ENCODE measurements at regions not wholly inside any gene's neighbourhood (a gene's known extent, or its start where the extent isn't known, plus 50 kb on each side); places are given as distances from the start of the nearest gene placed in this dataset.
"Not testable (repeated sequence)": the region's sequence is repeated elsewhere in the genome, so short reads cannot be mapped to it uniquely, and the experiment has no call there.

DNA sequence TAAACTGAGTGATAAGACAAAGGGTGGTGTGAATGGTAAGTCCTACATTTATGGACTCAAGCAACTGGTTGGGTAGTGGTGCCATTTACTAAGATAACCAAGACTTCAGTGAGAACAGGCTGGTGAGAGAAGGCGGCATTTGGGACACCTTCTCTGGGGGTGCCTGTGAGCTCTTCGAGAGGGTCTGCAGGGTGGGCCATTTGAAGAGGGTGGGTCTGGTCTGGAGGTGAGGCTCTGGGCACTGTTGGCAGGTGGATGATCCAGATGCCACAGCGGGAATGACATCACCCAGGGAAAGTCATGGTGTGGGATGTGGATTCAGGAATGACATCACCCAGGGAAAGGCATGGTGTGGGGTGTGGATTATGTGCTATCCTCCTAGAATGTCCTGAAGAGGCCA lies 219.3 kb downstream of the ANKRD30B start:
- TF ChIP-seq, protein P1, sequence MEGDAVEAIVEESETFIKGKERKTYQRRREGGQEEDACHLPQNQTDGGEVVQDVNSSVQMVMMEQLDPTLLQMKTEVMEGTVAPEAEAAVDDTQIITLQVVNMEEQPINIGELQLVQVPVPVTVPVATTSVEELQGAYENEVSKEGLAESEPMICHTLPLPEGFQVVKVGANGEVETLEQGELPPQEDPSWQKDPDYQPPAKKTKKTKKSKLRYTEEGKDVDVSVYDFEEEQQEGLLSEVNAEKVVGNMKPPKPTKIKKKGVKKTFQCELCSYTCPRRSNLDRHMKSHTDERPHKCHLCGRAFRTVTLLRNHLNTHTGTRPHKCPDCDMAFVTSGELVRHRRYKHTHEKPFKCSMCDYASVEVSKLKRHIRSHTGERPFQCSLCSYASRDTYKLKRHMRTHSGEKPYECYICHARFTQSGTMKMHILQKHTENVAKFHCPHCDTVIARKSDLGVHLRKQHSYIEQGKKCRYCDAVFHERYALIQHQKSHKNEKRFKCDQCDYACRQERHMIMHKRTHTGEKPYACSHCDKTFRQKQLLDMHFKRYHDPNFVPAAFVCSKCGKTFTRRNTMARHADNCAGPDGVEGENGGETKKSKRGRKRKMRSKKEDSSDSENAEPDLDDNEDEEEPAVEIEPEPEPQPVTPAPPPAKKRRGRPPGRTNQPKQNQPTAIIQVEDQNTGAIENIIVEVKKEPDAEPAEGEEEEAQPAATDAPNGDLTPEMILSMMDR (tag by site-specific recombination; IDR thresholded peaks at IDR 0.05) = not testable (repeated sequence)
- TF ChIP-seq BCL11A (tag by site-specific recombination; IDR thresholded peaks at IDR 0.05; ENCODE audit: low read depth); SCRT2 (tag by site-specific recombination; IDR thresholded peaks at IDR 0.05); ZNF274 (IDR thresholded peaks at IDR 0.05; ENCODE audit: low read length); ZNF274 (tag by site-specific recombination; IDR thresholded peaks at IDR 0.05; ENCODE audit: borderline replicate concordance); ZNF76 (tag by site-specific recombination; IDR thresholded peaks at IDR 0.05; ENCODE audit: borderline replicate concordance, low read depth); ZXDB (tag by site-specific recombination; IDR thresholded peaks at IDR 0.05); ZNF146 (tag by site-specific recombination; IDR thresholded peaks at IDR 0.05); ZNF518A (tag by site-specific recombination; conservative IDR thresholded peaks at IDR 0.05; ENCODE audit: low read depth); ZNF510 (tag by site-specific recombination; IDR thresholded peaks at IDR 0.05; ENCODE audit: insufficient replicate concordance); ZNF18 (tag by site-specific recombination; IDR thresholded peaks at IDR 0.05): not testable (repeated sequence)
- TF ChIP-seq, protein P2, sequence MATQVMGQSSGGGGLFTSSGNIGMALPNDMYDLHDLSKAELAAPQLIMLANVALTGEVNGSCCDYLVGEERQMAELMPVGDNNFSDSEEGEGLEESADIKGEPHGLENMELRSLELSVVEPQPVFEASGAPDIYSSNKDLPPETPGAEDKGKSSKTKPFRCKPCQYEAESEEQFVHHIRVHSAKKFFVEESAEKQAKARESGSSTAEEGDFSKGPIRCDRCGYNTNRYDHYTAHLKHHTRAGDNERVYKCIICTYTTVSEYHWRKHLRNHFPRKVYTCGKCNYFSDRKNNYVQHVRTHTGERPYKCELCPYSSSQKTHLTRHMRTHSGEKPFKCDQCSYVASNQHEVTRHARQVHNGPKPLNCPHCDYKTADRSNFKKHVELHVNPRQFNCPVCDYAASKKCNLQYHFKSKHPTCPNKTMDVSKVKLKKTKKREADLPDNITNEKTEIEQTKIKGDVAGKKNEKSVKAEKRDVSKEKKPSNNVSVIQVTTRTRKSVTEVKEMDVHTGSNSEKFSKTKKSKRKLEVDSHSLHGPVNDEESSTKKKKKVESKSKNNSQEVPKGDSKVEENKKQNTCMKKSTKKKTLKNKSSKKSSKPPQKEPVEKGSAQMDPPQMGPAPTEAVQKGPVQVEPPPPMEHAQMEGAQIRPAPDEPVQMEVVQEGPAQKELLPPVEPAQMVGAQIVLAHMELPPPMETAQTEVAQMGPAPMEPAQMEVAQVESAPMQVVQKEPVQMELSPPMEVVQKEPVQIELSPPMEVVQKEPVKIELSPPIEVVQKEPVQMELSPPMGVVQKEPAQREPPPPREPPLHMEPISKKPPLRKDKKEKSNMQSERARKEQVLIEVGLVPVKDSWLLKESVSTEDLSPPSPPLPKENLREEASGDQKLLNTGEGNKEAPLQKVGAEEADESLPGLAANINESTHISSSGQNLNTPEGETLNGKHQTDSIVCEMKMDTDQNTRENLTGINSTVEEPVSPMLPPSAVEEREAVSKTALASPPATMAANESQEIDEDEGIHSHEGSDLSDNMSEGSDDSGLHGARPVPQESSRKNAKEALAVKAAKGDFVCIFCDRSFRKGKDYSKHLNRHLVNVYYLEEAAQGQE (tag by site-specific recombination; IDR thresholded peaks at IDR 0.05) = not testable (repeated sequence)
